ENCODE measurements at regions not wholly inside any gene's neighbourhood (a gene's known extent, or its start where the extent isn't known, plus 50 kb on each side); places are given as distances from the start of the nearest gene placed in this dataset.

DNA sequence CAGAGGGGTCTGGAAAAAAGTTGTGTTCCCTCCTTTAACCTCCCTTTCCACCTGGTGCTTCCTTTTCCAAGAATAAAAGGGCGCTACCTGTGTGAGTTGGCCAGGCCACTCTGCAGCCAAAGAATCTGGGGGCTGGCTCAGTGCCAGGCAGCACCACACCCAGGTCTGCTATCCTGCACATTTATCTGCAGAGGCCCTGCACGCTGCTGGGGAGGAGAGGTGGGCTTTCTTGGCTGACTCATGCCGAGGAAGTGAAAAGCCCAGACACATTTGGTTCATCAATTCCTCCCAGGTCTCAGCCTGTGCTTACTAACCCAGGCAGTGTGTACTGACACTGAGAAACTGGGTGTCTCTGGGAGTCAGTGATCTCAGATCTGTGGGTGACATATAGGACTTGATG is 79.8 kb upstream of the F3 start:
- POLR2A ChIA-PET (ENCODE audit: unreplicated experiment), result interaction anchor here (0.6 to 1.3 kb wide), 4 partner anchors 25 to 85 kb away, joined by 3 to 7 read pairs (median 3); partner anchors contain the start of gene F3
- intact Hi-C loops (cut with micrococcal nuclease; ENCODE audit: unreplicated experiment), result loop anchor here (1.0 to 10.0 kb wide), 2 partner anchors 58 to 657 kb away; no protein-coding TSS in a partner anchor
- H3K9me3 ChIP-seq (ENCODE audit: insufficient read depth, low read depth), result peaks cover 15% of the 10 kb centered on the region

GRCh38 chr1:94620345-94621031 is 78.9 kb upstream of the F3 start:
- Histone ChIP-seq H3K4me1 (replicated peaks; ENCODE audit: insufficient read depth) (peaks cover 85% of the 10 kb centered on the region), H3K4me3 (no peak overlapping the region), H3K27ac (peak overlapping the region; percentile 99), H3K9me2 (ENCODE audit: insufficient read depth) (no peaks in the 10 kb centered on the region), H3K36me3 (ENCODE audit: low read depth) (no peaks in the 10 kb centered on the region), H3F3A (ENCODE audit: insufficient read depth, low read depth) (peaks cover 55% of the 10 kb centered on the region), H3K4me2 (peak overlapping the region; percentile 80), H4K20me1 (ENCODE audit: insufficient read depth) (no peaks in the 10 kb centered on the region), H3K79me2 (ENCODE audit: low read depth) (peaks cover 14% of the 10 kb centered on the region; the same call in 1 of the 2 replicates), H2AFZ (no peak overlapping the region), H3K27me3 (ENCODE audit: insufficient read depth, low read depth) (no peaks in the 10 kb centered on the region), H3K9me3 (ENCODE audit: insufficient read depth, low read depth) (peaks cover 18% of the 10 kb centered on the region)
- no TSS peak for BruUV-seq (replicated peaks)
- ChIA-PET POLR2A (ENCODE audit: unreplicated experiment) (interaction anchor here (0.6 to 1.1 kb wide), 3 partner anchors 26 to 64 kb away, joined by 3 to 10 read pairs (median 3); no protein-coding TSS in a partner anchor), CTCF (interaction anchor here (0.7 kb wide), 1 partner anchor 104 kb away, joined by 3 read pairs; no protein-coding TSS in a partner anchor)
- TF ChIP-seq, protein P1, sequence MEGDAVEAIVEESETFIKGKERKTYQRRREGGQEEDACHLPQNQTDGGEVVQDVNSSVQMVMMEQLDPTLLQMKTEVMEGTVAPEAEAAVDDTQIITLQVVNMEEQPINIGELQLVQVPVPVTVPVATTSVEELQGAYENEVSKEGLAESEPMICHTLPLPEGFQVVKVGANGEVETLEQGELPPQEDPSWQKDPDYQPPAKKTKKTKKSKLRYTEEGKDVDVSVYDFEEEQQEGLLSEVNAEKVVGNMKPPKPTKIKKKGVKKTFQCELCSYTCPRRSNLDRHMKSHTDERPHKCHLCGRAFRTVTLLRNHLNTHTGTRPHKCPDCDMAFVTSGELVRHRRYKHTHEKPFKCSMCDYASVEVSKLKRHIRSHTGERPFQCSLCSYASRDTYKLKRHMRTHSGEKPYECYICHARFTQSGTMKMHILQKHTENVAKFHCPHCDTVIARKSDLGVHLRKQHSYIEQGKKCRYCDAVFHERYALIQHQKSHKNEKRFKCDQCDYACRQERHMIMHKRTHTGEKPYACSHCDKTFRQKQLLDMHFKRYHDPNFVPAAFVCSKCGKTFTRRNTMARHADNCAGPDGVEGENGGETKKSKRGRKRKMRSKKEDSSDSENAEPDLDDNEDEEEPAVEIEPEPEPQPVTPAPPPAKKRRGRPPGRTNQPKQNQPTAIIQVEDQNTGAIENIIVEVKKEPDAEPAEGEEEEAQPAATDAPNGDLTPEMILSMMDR (conservative IDR thresholded peaks at IDR 0.05), result no peak
- TF ChIP-seq EZH2 (IDR thresholded peaks at IDR 0.05; ENCODE audit: low read depth), result no peak
- DNase-seq, result peak in 1 of 2 experiments; percentile 39
- intact Hi-C loops (cut with micrococcal nuclease; ENCODE audit: unreplicated experiment), result loop anchor here (1.0 to 10.0 kb wide), 2 partner anchors 57 to 656 kb away; no protein-coding TSS in a partner anchor

More for the DNA sequence above, 79.8 kb upstream of the F3 start:
- no peak overlapping the region; the same call in 1 of the 2 replicates for H3K4me3 ChIP-seq
- peaks cover 55% of the 10 kb centered on the region for H3F3A ChIP-seq (ENCODE audit: insufficient read depth, low read depth)
- no peak overlapping the region for H2AFZ ChIP-seq
- peaks cover 86% of the 10 kb centered on the region for H3K4me1 ChIP-seq (replicated peaks; ENCODE audit: insufficient read depth)
- peak overlapping the region; percentile 99 for H3K27ac ChIP-seq
- peaks cover 18% of the 10 kb centered on the region; the same call in 1 of the 2 replicates for H3K79me2 ChIP-seq (ENCODE audit: low read depth)
- no peaks in the 10 kb centered on the region for H3K9me2 ChIP-seq (ENCODE audit: insufficient read depth)
- DNase-seq, result peak; percentile 96 to 99
- TF ChIP-seq EZH2 (IDR thresholded peaks at IDR 0.05; ENCODE audit: low read depth), result no peak
- TF ChIP-seq, protein P1 (conservative IDR thresholded peaks at IDR 0.05), result no peak
- CTCF ChIA-PET, result no interaction called here
- peak overlapping the region; percentile 80 for H3K4me2 ChIP-seq
- no peaks in the 10 kb centered on the region for H3K36me3 ChIP-seq (ENCODE audit: low read depth)
- BruUV-seq (replicated peaks), result no TSS peak
- no peaks in the 10 kb centered on the region for H4K20me1 ChIP-seq (ENCODE audit: insufficient read depth)
- H3K27me3 ChIP-seq (ENCODE audit: insufficient read depth, low read depth), result no peaks in the 10 kb centered on the region

DNA sequence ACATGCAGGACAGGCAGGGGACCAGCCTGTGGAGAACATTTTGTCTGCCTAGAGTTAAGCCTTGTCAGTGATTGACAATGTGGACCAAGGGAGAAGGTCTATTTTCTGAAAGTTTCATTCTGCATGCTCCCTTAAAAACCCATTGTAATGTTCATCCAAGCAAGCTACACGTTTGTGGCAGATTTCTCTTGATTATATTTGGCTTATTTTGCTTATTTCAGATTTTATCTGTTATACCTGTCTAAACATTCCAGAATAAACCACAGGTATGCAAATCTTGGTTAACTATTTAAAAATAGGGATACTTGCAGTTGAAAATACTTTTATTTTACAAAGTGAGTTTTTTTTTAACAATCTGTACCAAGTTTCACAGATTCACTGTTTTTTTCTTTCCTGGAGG is 78.2 kb upstream of the F3 start:
- Histone ChIP-seq H3K27ac (peak overlapping the region; percentile 99), H3K4me1 (replicated peaks; ENCODE audit: insufficient read depth) (peaks cover 82% of the 10 kb centered on the region), H2AFZ (no peak overlapping the region), H3K9me3 (ENCODE audit: insufficient read depth, low read depth) (peaks cover 18% of the 10 kb centered on the region), H3F3A (ENCODE audit: insufficient read depth, low read depth) (peaks cover 55% of the 10 kb centered on the region), H3K27me3 (ENCODE audit: insufficient read depth, low read depth) (no peaks in the 10 kb centered on the region), H3K36me3 (ENCODE audit: low read depth) (no peaks in the 10 kb centered on the region), H3K9me2 (ENCODE audit: insufficient read depth) (no peaks in the 10 kb centered on the region), H3K4me3 (no peak overlapping the region), H3K79me2 (ENCODE audit: low read depth) (0 out of 2 replicates have a peak, but pooled peaks cover 7% of the 10 kb centered on the region), H3K4me2 (peak overlapping the region; percentile 80), H4K20me1 (ENCODE audit: insufficient read depth) (no peaks in the 10 kb centered on the region)
- BruUV-seq (replicated peaks), result no TSS peak
- intact Hi-C loops (cut with micrococcal nuclease; ENCODE audit: unreplicated experiment), result loop anchor here (10.0 kb wide), 1 partner anchor 655 kb away; no protein-coding TSS in a partner anchor
- TF ChIP-seq, protein P1 (conservative IDR thresholded peaks at IDR 0.05), result no peak
- DNase-seq, result peak in 1 of 2 experiments; percentile 73
- ChIA-PET CTCF (interaction anchor here (0.6 kb wide), 1 partner anchor 186 kb away, joined by 3 read pairs; no protein-coding TSS in a partner anchor), POLR2A (ENCODE audit: unreplicated experiment) (interaction anchor here (0.6 to 0.8 kb wide), 6 partner anchors 60 to 598 kb away, joined by 3 to 10 read pairs (median 4); no protein-coding TSS in a partner anchor)

Data from PC-9 (cell line).